Suprapubic skin (tissue), 4 donors: ENCODE measurements at regions not wholly inside any gene's neighbourhood (a gene's known extent, or its start where the extent isn't known, plus 50 kb on each side); places are given as distances from the start of the nearest gene placed in this dataset.

ENCODE experiments used
- DNase-seq, 2 donors: peaks; one replicate each; pipeline ENCODE4 v3.0.0-alpha.2; 2019; ENCODE audit warnings: low spot score in 2 of 2
- H3K27ac ChIP-seq: fragments of 200-600 bp; sonication (generic); one replicate; pipeline ENCODE4 v1.5.1; 2019
- H3K27me3 ChIP-seq: fragments of 200-600 bp; sonication (generic); one replicate; pipeline ENCODE4 v1.5.1; 2019
- H3K36me3 ChIP-seq: fragments of 200-600 bp; sonication (generic); one replicate; pipeline ENCODE4 v1.5.1; 2019
- H3K4me1 ChIP-seq: fragments of 200-600 bp; sonication (generic); one replicate; pipeline ENCODE4 v1.5.1; 2019
- H3K4me3 ChIP-seq: fragments of 200-600 bp; sonication (generic); one replicate; pipeline ENCODE4 v1.5.1; 2019; ENCODE audit warnings: mild to moderate bottlenecking
- H3K9me3 ChIP-seq: fragments of 200-600 bp; sonication (generic); one replicate; pipeline ENCODE4 v1.5.1; 2019
- CTCF ChIP-seq, 2 donors: fragments of 200-600 bp in 1 of 2; fragments of 450-650 bp in 1 of 2; sonication (generic) in 1 of 2; IDR thresholded peaks; one replicate each; pipeline ENCODE4 v1.5.1; 2016 to 2019; ENCODE audit warnings: antibody characterized with exemption in 2 of 2, mild to moderate bottlenecking in 1 of 2, moderate library complexity in 1 of 2
- EP300 ChIP-seq: sonication (generic); formaldehyde crosslinking; IDR thresholded peaks from one replicate; pipeline ENCODE4 v1.6.1; 2017; ENCODE audit warnings: antibody characterized with exemption
- POLR2A ChIP-seq, 2 donors: fragments of 450-650 bp; IDR thresholded peaks; one replicate each; pipeline ENCODE4 v1.6.1; 2017; ENCODE audit warnings: antibody characterized with exemption in 2 of 2, mild to moderate bottlenecking in 2 of 2, moderate library complexity in 2 of 2
- POLR2AphosphoS5 ChIP-seq, 3 donors: sonication (generic); formaldehyde crosslinking; IDR thresholded peaks; one replicate each; pipeline ENCODE4 v1.6.1; 2017; ENCODE audit warnings: antibody characterized with exemption in 3 of 3
- WGBS: methylation state at CpG from one replicate; pipeline ENCODE4 v1.1.5; 2018; 5-methylcytosine and 5-hydroxymethylcytosine counted together

- 81% methylated on average over 1 of the region's 1 CpG for WGBS
- Histone ChIP-seq H3K4me3 (no peak overlapping the region), H3K27me3 (no peaks in the 10 kb centered on the region), H3K27ac (no peak overlapping the region), H3K4me1 (no peaks in the 10 kb centered on the region), H3K9me3 (no peaks in the 10 kb centered on the region), H3K36me3 (no peaks in the 10 kb centered on the region)
- no peak for DNase-seq
- TF ChIP-seq POLR2A (IDR thresholded peaks at IDR 0.05) (no peak), POLR2AphosphoS5 (IDR thresholded peaks at IDR 0.05) (no peak), CTCF (IDR thresholded peaks at IDR 0.05) (no peak), EP300 (no peak)
These were observed 334.7 kb upstream of the SLC8A1 start for GRCh38 chr2:40786636-40787035.

- H3K4me3 ChIP-seq = no peak overlapping the region
- 59% methylated on average over 2 of the region's 2 CpGs for WGBS
- no peak for TF ChIP-seq EP300
- TF ChIP-seq POLR2A (IDR thresholded peaks at IDR 0.05) = no peak
- no peak for TF ChIP-seq CTCF (IDR thresholded peaks at IDR 0.05)
- TF ChIP-seq POLR2AphosphoS5 (IDR thresholded peaks at IDR 0.05) = no peak
- DNase-seq = no peak
- no peaks in the 10 kb centered on the region for H3K27me3 ChIP-seq
- no peak overlapping the region for H3K27ac ChIP-seq
- H3K9me3 ChIP-seq = no peaks in the 10 kb centered on the region
- no peaks in the 10 kb centered on the region for H3K36me3 ChIP-seq
- H3K4me1 ChIP-seq = no peaks in the 10 kb centered on the region
These were observed 345.2 kb upstream of the SLC8A1 start for GRCh38 chr2:40797120-40797519.

- TF ChIP-seq CTCF (IDR thresholded peaks at IDR 0.05) = no peak
- TF ChIP-seq POLR2AphosphoS5 (IDR thresholded peaks at IDR 0.05) = no peak
- TF ChIP-seq EP300 = no peak
- no peak for TF ChIP-seq POLR2A (IDR thresholded peaks at IDR 0.05)
- Histone ChIP-seq H3K4me3 (no peak overlapping the region), H3K27ac (no peak overlapping the region), H3K27me3 (no peaks in the 10 kb centered on the region), H3K4me1 (no peaks in the 10 kb centered on the region), H3K9me3 (no peaks in the 10 kb centered on the region), H3K36me3 (no peaks in the 10 kb centered on the region)
- DNase-seq = no peak
- WGBS = 59% methylated on average over 2 of the region's 2 CpGs
These were observed 352.0 kb upstream of the SLC8A1 start for GRCh38 chr2:40803900-40804299.

GRCh38 chr2:40809156-40809555, 357.3 kb upstream of the SLC8A1 start:
- WGBS = 95% methylated on average over 10 of the region's 10 CpGs
- Histone ChIP-seq H3K27ac (no peak overlapping the region), H3K36me3 (no peaks in the 10 kb centered on the region), H3K4me3 (no peak overlapping the region), H3K4me1 (no peaks in the 10 kb centered on the region), H3K9me3 (no peaks in the 10 kb centered on the region), H3K27me3 (no peaks in the 10 kb centered on the region)
- DNase-seq = no peak
- TF ChIP-seq POLR2A (IDR thresholded peaks at IDR 0.05) = no peak
- TF ChIP-seq EP300 = no peak
- TF ChIP-seq CTCF (IDR thresholded peaks at IDR 0.05) = no peak
- no peak for TF ChIP-seq POLR2AphosphoS5 (IDR thresholded peaks at IDR 0.05)

GRCh38 chr2:40814616-40815015, 362.7 kb upstream of the SLC8A1 start:
- TF ChIP-seq POLR2AphosphoS5 (IDR thresholded peaks at IDR 0.05) = no peak
- no peak for TF ChIP-seq CTCF (IDR thresholded peaks at IDR 0.05)
- TF ChIP-seq EP300 = no peak
- no peak for TF ChIP-seq POLR2A (IDR thresholded peaks at IDR 0.05)
- no peak overlapping the region for H3K4me3 ChIP-seq
- no peaks in the 10 kb centered on the region for H3K9me3 ChIP-seq
- DNase-seq = no peak
- WGBS = 67% methylated on average over 2 of the region's 2 CpGs
- H3K36me3 ChIP-seq = no peaks in the 10 kb centered on the region
- H3K27ac ChIP-seq = no peak overlapping the region
- no peaks in the 10 kb centered on the region for H3K4me1 ChIP-seq
- no peaks in the 10 kb centered on the region for H3K27me3 ChIP-seq
